ENCODE measurements at regions not wholly inside any gene's neighbourhood (a gene's known extent, or its start where the extent isn't known, plus 50 kb on each side); places are given as distances from the start of the nearest gene placed in this dataset.

GRCh38 chr7:16353226-16353625, 68.1 kb downstream of the CRPPA start (continued):
- TF ChIP-seq SMARCA4 (IDR thresholded peaks at IDR 0.05) (no peak), POLR2AphosphoS2 (IDR thresholded peaks at IDR 0.05; ENCODE audit: low read length) (no peak), SIX5 (IDR thresholded peaks at IDR 0.05; ENCODE audit: borderline replicate concordance in 1 of 2, insufficient read depth in 1 of 2, low read depth in 1 of 2, low read length in 2 of 2) (no peak), MCM7 (IDR thresholded peaks at IDR 0.05) (no peak), HMG20B (CRISPR knock-in tag; IDR thresholded peaks at IDR 0.05) (no peak), TRIM28 (IDR thresholded peaks at IDR 0.05) (no peak), ATF6 (CRISPR knock-in tag; IDR thresholded peaks at IDR 0.05) (no peak), ZNF592 (IDR thresholded peaks at IDR 0.05) (no peak), RBM34 (IDR thresholded peaks at IDR 0.05; ENCODE audit: borderline replicate concordance, insufficient read depth, low read length) (no peak), NCOA4 (IDR thresholded peaks at IDR 0.05; ENCODE audit: partially characterized antibody) (no peak)
